GM19240 (cell line): ENCODE measurements at regions not wholly inside any gene's neighbourhood (a gene's known extent, or its start where the extent isn't known, plus 50 kb on each side); places are given as distances from the start of the nearest gene placed in this dataset.

ENCODE experiments used
- DNase-seq: peaks from one replicate; pipeline ENCODE4 v3.0.0; 2011; ENCODE audit warnings: low spot score; ENCODE audit not compliant: insufficient read length

DNA sequence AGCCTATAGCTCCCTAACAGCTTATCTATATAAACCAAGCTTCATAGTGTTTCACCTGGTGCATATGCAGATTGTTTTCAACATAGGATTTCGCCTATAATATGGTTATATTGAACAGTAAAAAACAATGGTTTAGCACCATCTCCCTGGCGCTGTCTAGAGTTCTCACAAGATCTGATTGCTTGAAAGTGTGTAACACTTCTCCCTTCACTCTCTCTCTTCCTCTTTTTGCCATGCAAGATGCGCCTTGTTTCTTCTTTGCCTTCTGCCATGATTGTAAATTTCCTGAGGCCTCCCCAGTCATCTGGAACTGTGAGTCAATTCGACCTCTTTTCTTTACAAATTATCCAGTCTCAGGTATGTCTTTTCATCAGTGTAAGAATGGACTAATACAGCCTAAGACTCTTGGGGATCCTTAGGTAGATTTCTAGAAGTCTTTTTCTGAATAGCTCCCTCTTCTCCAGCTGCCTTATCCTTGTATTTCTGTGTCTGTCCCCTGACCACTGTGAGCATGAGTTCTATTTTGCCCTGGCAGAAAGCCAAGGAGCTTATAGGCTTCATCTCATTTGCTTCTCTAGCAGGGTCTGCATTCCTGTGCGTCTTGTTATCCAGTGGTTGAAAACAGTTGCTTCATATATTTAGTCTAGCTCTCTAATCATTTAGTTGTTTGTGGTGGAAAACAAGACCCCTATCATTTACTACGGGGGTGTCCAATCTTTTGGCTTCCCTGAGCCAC is 401.6 kb downstream of the GPD2 start:
- no peak for DNase-seq

DNA sequence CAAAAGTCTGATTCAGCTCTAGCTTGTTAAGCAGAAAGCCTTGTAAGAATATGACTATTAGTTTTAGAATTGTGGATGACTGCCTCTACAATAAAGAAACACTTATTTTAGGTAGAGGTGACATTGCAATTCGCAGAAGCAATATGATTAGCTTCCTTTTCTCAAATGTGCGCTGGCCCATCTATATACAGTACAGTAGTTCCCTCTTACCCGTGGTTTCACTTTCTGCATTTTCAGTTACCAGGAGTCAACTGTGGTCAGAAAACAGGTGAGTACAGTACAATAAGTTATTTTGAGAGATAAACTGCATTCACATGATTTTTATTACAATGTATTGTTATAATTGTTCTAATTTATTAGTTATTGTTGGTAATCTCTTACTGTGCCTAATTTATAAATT is 405.1 kb downstream of the GPD2 start:
- DNase-seq, result no peak

DNA sequence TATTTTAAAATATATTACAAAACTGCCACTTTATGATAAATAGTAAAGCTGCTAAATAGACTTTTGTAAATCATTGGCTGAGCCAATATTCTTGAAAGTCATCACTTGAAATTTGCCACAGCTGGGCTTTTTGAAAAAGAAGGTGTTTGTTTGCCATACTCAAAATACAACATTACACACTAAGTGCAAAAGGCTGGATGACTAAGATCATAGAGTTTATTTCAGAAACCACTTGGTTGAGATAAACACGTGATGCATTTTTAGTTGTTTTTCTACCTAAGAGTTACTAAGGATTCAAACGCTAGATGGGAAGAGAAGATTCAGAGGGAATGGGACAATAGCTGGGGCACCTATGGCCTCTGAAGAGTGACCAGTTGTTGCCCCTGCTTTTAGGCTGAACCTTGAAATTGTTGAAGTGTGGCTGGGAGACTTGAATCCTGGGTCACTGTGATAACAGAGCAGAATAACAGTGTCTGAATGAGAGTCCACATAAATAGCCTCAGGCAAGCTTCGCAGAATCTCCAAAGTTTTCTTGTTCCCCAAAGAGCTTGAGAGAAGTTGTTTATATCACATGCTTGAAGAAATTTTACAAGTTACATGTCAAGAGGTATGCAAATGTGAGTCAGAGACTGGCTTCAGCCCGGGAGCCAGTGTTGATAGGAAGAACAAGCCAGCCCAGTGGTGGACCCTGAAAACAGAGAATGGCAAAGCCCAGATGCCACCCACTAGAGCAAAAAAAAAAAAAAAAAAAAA is 409.8 kb downstream of the GPD2 start:
- no peak for DNase-seq

DNA sequence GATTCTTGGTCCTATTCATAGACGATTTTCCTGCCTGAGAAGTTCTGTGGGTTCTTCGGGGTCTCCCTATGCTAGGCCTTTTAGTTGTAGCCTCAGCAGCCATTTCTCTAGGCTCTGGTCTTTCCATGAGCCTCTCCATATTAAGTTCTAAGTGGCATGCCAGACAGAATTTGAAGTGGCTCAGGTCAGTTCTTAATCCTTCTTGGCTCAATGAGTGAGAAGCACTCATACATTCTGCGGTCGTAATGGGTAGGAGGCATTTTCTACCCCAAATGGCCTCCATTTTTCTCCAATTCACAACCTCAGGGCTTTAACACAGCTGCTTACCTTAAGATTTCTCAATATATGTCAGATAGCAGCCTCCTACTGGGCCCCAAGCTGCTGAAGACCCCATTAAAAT is 405.3 kb upstream of the GALNT5 start:
- DNase-seq, result no peak

DNA sequence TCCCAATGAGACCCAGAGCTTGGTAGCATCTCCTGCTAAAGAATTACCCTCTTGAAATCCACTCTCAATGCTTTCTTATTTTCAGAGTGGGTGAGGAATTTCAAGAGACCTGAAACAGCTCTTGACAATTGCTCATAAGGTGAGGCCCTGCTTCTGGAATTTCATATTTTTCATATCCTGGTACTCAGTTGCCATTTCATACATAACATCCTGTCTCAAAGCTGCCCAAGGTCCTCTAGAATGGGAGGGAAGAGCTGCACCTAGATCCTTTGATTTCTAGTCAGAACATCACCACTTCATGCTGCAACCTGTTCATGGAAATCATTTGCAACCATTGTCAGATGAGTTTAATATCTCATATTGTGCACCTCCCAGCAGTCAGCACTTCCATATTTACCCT is 404.8 kb upstream of the GALNT5 start:
- DNase-seq, result no peak

DNA sequence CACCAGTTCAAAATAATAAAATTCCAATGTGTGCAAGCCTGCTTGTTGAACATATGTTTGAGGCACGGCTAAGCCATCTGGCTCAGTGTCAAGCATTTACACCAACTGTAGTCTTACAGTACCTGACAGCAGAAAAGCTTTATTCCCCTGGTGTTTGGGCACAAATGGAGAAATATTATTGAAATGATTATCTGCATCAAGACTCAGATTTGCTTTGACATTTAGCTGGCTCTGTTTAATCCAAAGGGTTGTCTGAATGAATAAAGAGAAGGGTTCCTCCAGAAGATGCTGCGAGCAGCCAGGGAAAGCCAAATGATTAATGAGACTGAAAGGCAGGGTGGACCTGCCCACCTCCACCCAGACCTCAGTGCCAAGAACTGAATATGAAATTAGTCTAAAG is 393.2 kb upstream of the GALNT5 start:
- no peak for DNase-seq

DNA sequence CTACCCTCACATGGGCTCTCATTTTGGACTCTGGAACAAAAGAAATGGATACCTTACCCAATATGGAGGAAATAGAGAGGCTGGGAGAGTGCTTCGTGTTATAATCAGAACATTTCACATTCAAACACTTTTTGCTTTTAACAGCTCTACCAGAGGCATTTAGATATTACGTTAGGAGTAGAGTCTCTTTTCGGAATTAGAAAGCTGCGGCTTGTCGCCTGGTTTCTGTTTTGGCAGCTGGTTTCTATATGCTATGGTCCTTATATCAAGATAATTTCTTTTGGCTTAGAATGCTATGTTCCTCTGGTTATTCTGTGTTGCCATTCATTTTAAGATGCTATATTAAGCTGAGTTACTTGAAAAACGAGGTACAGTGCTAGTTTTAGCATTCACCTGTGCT is 392.8 kb upstream of the GALNT5 start:
- no peak for DNase-seq

DNA sequence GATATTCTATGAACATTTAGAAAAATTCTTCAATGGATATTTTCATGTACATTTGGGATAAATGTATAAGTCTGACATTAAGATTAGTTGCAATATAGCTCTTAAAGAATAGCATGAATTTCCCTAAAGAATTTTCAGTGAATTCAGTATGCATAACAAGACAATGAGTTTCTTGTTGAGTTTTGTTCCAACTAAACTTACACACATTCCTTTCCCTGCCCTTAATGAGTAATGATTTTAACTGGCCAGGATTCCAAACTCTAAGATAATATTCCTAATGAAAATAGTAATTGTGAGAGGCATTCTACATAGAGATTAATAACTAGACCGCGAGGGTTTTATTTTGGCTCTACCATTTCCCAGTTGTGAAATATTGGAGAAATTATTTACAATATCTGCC is 390.3 kb upstream of the GALNT5 start:
- DNase-seq, result no peak

DNA sequence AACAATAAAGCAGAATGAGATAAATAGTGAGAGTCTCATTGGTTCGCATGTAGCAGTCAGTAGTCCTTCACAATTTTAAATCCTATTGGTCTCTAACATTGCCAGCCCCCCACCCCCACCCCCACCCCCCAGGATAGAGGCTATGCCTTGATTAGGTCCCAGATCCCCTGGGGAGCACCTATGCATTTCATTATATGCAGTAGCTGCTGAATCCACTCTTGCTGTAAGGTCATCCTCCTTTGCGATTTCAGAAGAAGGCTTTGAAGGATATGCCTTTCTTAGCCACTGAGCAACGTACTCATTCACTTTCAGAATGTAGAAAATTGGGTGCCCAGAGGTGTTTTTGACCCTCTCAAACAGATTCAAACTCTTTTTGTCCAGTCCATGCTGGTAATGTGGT is 382.8 kb upstream of the GALNT5 start:
- DNase-seq, result no peak

DNA sequence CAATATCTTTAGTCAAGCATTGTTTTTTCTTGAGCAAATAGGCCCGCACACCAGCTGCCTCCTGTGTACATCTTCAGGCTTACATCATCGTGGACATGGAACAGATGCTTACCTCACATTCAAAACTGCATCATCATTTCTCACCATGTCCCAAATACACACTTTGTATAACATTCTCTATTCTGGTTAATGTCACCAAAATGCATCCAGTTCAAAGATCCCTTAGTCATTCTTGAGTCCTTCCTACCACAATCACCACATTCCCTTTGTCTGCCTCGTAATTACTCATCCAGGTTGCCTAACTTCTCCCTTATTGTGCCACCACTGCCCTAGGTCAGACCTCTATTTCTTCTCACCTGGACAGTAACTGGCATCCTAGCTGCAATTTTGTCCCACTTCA is 373.7 kb upstream of the GALNT5 start:
- DNase-seq, result no peak

DNA sequence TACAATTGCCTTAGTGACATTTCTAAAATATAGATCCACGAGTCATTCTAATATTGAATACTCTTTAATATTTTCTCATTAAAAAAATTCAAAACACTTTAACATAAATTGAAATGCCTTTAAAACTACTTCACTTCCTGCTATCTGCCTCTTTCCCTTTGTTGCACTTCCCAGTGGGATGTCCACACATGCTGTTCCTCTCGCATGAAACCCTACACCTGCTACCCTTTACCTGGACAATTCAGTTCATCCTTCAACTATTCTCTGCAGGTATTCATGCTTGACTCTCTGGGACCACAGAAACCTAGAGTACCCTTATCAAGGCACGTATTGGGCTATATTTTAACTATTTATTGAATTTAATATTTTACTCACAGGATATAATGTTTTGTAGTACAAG is 373.3 kb upstream of the GALNT5 start:
- DNase-seq, result no peak

DNA sequence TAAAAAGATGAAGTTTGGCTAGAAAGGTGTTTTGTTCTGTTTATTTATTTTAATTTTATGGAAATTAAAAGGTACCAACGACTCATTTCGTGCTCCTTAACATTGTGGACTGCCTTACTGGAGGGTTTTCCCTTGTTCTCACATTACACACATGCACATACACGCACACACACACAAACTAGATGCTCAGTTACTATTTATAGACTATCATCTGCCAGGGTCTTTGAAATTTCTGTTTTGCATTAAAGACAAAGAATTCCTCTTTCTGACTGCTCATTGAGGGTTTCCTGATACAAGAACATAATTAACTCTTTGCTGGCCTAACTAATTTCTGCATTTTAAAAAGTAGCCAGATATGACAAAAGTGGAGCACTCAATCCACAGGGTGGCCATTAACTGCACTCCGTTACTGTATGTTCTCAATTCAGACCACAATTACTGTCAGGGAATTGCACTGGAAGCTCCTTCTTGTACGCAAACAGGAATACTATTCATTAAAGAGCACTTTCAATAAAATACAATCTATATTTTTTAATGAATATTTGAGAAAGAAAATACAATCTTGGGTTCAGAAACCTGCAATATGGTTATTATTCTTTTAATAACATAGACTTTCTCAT is 366.9 kb upstream of the GALNT5 start:
- no peak for DNase-seq

DNA sequence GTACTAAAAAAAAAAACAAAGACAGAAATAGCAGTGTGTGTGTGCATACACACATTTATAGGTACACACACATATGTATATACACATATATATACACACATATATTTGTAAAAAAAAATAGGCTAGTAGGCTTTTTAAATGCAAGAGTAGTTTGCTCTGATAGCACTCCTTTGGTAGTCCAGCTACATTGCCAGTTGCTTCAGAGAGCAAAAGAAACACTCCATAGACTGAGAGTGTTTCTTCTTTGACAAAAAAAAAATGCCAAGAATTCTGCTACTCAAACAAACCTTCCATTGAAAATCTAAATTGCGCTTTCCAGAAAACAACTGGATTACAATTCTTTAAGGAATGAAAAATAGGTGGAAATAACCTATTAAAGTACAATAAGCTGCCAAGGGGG is 365.9 kb upstream of the GALNT5 start:
- DNase-seq, result no peak

DNA sequence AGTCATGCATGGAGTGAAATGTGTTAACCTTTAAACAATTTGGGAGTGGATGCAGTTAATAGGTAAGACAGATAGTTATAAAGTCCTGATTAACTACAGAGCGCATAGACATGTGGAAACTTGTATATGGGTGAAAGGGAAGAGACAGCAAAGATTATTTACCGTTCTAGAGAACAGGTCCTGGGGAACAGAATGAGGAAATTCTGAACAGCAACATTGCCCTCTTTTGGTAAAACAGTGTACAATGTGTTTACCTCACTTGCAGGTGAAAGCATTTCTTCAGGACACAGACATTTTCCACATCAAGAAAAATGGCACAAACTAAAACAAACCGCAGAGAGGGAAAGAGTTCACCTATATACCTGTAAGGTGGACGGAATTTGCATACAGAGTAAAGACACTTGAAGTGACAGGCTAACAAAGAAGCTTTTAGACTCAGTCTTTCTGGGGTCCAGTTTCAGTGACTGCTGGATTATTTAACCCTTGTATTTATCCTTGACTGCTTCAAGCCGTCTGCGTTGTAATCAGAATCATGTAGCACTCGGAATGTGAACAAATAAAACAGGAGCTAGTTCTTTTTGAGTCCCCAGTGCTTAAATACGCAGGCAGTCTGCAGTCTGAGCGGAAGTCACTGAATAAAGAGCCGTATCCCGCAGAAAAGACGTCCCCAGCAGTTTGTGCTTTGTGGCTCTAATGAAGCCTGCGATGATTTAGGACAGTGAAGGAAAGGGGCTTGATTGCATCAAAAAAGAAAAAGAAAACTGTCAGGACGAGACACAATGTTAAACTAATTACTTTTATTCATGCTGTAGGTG is 364.8 kb upstream of the GALNT5 start:
- no peak for DNase-seq

DNA sequence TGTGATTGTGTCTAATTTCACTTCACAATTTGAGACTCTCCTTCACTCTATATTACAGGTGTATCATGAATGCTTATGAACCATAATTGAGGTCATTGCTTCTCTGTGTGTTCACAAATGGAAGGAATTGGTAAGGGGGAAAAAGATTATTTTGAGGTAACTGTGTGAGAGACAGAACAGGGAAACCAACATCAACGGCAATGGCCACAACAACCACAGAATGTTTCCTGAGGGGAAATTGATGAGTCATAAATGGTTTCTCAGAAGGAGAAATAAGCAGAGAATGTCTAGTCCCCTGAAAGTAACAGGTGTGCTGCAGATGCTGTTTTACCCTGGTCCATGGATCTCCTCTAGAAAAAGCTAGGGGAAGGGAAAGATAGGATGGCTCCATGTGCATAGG is 361.2 kb upstream of the GALNT5 start:
- DNase-seq, result no peak

DNA sequence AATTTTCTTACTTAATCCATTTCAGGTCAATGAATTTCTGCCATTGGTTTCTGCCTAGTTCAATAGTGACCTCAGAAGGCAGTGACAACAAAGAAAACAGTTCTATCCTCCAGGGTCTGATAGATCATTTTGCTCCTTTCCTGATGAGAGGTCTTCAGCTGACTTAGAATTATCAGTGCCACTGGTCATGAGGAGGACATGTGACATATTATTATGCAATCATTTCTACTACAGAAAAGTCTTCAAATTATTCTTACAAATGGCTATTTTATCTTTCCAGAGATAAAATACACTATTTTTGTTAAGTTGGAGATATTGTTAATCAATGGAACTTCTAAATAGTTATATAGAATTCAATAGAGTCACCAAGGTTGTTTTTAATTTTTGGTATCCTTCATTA is 360.0 kb upstream of the GALNT5 start:
- DNase-seq, result no peak

DNA sequence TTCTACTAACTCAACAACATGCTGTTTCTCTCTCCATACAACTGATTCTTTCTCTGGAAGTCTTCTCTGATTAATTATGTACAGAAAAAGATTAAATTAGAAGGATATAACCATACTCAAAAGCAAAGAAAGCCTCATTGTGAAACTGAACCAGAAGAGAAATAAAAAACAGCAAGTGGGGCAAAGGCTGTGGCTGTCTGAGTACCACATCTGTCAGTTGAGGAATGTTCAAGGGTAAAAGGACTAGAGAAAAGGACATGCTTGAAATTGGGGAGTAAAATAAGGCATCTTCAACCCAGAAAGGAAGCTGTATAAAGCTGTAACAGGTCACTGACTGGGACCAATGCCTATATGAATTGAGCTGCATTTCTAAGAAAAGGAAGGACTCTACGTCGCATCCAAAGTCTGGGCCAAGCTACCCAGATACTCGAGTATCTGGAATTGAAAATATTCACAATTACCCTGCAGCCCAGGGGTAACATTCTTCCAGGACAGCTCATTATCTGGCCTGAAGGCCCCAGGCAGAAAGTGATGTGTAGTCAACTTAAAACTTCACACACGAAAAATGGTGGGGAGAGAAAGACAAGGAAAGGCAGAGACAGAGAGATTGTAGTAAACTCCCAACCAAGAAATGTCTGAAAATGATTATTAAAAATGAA is 356.0 kb upstream of the GALNT5 start:
- no peak for DNase-seq

DNA sequence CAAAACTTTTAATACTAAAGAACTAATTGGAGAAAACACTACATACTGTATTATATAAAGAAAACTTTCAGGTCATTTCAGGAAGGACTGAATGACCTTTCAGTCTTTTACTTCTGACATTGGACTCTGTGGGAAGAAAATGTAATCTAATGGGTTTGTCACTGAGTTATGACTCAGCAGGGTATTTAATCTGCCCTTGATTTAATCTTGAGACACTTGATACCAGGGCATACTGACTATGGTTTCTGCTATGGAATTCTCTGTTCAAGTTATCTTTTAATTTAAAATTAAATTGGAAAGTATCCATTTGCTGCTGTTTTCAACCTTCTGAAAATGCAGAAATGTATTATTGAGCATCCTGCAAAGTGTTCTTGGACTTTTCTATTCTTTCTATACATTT is 354.2 kb upstream of the GALNT5 start:
- no peak for DNase-seq

DNA sequence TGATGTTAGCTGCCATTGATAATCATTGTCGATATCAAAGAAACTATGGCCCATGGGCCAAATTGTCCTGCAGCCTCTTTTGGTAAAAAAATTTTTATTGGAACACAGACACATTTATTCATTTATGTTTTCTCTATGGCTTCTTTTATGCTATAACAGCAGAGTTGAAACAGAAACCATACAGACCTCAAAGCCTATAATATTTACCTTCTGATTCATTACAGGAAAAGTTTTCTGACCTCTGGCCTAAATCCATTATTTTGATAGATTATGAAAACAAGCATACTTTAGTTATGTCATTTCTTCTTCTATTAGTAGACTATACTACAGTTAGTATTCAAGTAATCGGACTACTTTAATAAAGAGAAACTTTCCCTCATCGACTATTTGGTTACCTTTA is 349.7 kb upstream of the GALNT5 start:
- no peak for DNase-seq

DNA sequence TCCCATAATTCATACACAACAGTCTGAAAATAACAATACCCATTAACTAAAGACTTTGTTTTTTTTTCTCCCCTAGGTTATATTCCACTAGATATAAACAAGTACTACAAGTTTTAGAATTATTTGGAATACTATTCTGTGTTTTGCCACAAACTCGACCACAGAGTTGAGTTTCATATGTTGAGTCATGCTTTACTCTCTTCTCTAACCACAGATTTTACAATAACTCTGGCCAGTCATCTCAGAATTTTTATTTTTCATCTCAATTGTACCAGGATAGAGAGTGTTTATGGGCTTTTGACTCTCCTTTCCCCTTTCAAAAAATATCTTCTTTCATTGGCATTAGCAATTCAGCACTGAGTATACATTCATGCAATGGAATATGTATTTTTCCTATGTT is 348.7 kb upstream of the GALNT5 start:
- no peak for DNase-seq

DNA sequence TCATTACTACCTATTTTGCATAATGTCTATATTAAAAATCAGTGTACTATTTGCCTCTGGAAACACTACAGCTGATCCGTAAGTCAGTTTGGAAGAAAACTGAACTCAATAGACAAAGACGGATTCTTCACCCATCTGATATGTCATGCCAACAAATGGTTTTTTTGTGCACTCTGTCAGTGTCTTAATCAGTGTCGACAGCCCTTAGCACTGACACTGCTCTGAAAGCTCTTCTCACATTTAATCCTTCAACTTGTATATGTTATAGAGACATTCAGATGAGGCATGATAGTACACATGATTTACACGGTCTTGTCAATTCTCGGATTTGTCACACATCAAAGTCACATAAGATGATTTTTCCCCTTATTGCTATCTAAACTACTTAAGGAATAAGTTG is 347.5 kb upstream of the GALNT5 start:
- DNase-seq, result no peak
